MM.1S (cell line): ENCODE measurements at regions not wholly inside any gene's neighbourhood (a gene's known extent, or its start where the extent isn't known, plus 50 kb on each side); places are given as distances from the start of the nearest gene placed in this dataset.

ENCODE experiments used
- DNase-seq: peaks from one replicate; pipeline ENCODE4 v3.0.0-alpha.2; 2015
- H2AFZ ChIP-seq: fragments of 300-600 bp; sonication (generic); 2 replicates; pipeline ENCODE4 v1.6.0; 2016; ENCODE audit warnings: antibody characterized with exemption, low read length
- H3F3A ChIP-seq: fragments of 300-600 bp; sonication (generic); 2 replicates; pipeline ENCODE4 v1.6.1; 2016; ENCODE audit warnings: mild to moderate bottlenecking, antibody characterized with exemption, low read length, moderate library complexity, mixed read lengths; ENCODE audit not compliant: insufficient read depth
- H3K27ac ChIP-seq: fragments of 300-600 bp; sonication (generic); 2 replicates; pipeline ENCODE4 v1.5.1; 2016; ENCODE audit warnings: mild to moderate bottlenecking, low read length
- H3K27me3 ChIP-seq: fragments of 300-600 bp; sonication (generic); replicated peaks from 2 replicates; pipeline ENCODE4 v1.6.0; 2016; ENCODE audit warnings: low read length; ENCODE audit not compliant: insufficient read depth
- H3K36me3 ChIP-seq: fragments of 300-600 bp; sonication (generic); replicated peaks from 2 replicates; pipeline ENCODE4 v1.6.1; 2016; ENCODE audit warnings: mild to moderate bottlenecking, low read length, mixed read lengths; ENCODE audit not compliant: insufficient read depth
- H3K4me1 ChIP-seq: fragments of 300-600 bp; sonication (generic); 2 replicates; pipeline ENCODE4 v1.6.1; 2016; ENCODE audit warnings: low read length, mixed read lengths
- H3K4me2 ChIP-seq: fragments of 300-600 bp; sonication (generic); 2 replicates; pipeline ENCODE4 v1.6.0; 2016; ENCODE audit warnings: low read depth, low read length
- H3K4me3 ChIP-seq: fragments of 300-600 bp; sonication (generic); 2 replicates; pipeline ENCODE4 v1.5.1; 2016; ENCODE audit warnings: low read length, mixed read lengths
- H3K79me2 ChIP-seq: fragments of 300-600 bp; sonication (generic); 2 replicates; pipeline ENCODE4 v1.6.1; 2016; ENCODE audit warnings: mixed run types, low read length, mixed read lengths
- H3K9ac ChIP-seq: fragments of 300-600 bp; sonication (generic); 2 replicates; pipeline ENCODE4 v1.6.1; 2016; ENCODE audit warnings: low read length, mixed read lengths
- H3K9me2 ChIP-seq: fragments of 300-600 bp; sonication (generic); replicated peaks from 2 replicates; pipeline ENCODE4 v1.6.1; 2016; ENCODE audit warnings: mild to moderate bottlenecking, low read length, mixed read lengths; ENCODE audit not compliant: insufficient read depth
- H3K9me3 ChIP-seq: fragments of 300-600 bp; sonication (generic); replicated peaks from 2 replicates; pipeline ENCODE4 v1.6.1; 2016; ENCODE audit warnings: mild to moderate bottlenecking, low read length, mixed read lengths; ENCODE audit not compliant: insufficient read depth
- H4K20me1 ChIP-seq: fragments of 300-600 bp; sonication (generic); 2 replicates; pipeline ENCODE4 v1.6.1; 2016; ENCODE audit warnings: mild to moderate bottlenecking, low read length, moderate library complexity, mixed read lengths; ENCODE audit not compliant: insufficient read depth
- EZH2 ChIP-seq: fragments of 300-600 bp; sonication (generic); optimal IDR thresholded peaks from 2 replicates; pipeline ENCODE3; 2017; ENCODE audit warnings: low read depth, mild to moderate bottlenecking, antibody characterized with exemption, low read length, mixed read lengths
- EZH2phosphoT487 ChIP-seq: fragments of 300-600 bp; sonication (generic); IDR thresholded peaks from 2 replicates; pipeline ENCODE4 v1.6.1; 2018; ENCODE audit warnings: antibody characterized with exemption, low read length
- TF ChIP-seq, protein P1 (sequence below): fragments of 300-600 bp; sonication (generic); IDR thresholded peaks from 2 replicates; pipeline ENCODE4 v1.5.1; 2016; ENCODE audit warnings: antibody characterized with exemption, low read length, mixed read lengths

- H2AFZ ChIP-seq, result no peak overlapping the region
- TF ChIP-seq EZH2, result no peak
- TF ChIP-seq, protein P1, sequence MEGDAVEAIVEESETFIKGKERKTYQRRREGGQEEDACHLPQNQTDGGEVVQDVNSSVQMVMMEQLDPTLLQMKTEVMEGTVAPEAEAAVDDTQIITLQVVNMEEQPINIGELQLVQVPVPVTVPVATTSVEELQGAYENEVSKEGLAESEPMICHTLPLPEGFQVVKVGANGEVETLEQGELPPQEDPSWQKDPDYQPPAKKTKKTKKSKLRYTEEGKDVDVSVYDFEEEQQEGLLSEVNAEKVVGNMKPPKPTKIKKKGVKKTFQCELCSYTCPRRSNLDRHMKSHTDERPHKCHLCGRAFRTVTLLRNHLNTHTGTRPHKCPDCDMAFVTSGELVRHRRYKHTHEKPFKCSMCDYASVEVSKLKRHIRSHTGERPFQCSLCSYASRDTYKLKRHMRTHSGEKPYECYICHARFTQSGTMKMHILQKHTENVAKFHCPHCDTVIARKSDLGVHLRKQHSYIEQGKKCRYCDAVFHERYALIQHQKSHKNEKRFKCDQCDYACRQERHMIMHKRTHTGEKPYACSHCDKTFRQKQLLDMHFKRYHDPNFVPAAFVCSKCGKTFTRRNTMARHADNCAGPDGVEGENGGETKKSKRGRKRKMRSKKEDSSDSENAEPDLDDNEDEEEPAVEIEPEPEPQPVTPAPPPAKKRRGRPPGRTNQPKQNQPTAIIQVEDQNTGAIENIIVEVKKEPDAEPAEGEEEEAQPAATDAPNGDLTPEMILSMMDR, result no peak
- no peak for TF ChIP-seq EZH2phosphoT487
- no peak for DNase-seq
Measured at GRCh38 chr14:53744857-53745256, 211.8 kb downstream of the BMP4 start.

GRCh38 chr14:53743371-53743770 is 213.3 kb downstream of the BMP4 start:
- Histone ChIP-seq H3K4me3 (no peak overlapping the region), H4K20me1 (no peaks in the 10 kb centered on the region), H3K36me3 (no peaks in the 10 kb centered on the region), H2AFZ (no peak overlapping the region), H3K9me3 (no peaks in the 10 kb centered on the region), H3K4me1 (no peaks in the 10 kb centered on the region), H3K9ac (no peak overlapping the region), H3K4me2 (no peak overlapping the region), H3K27me3 (no peaks in the 10 kb centered on the region), H3K79me2 (no peaks in the 10 kb centered on the region), H3K27ac (no peak overlapping the region), H3K9me2 (no peaks in the 10 kb centered on the region), H3F3A (no peaks in the 10 kb centered on the region)
- TF ChIP-seq, protein P1, result no peak
- TF ChIP-seq EZH2 (no peak), EZH2phosphoT487 (no peak)
- DNase-seq, result no peak

More at GRCh38 chr14:53744857-53745256, 211.8 kb downstream of the BMP4 start:
- no peaks in the 10 kb centered on the region for H3K36me3 ChIP-seq
- H3K4me2 ChIP-seq, result no peak overlapping the region
- H3K9me3 ChIP-seq, result no peaks in the 10 kb centered on the region
- H3F3A ChIP-seq, result no peaks in the 10 kb centered on the region
- no peak overlapping the region for H3K4me3 ChIP-seq
- no peaks in the 10 kb centered on the region for H3K9me2 ChIP-seq
- H3K27ac ChIP-seq, result no peak overlapping the region
- no peak overlapping the region for H3K9ac ChIP-seq
- H3K27me3 ChIP-seq, result no peaks in the 10 kb centered on the region
- H4K20me1 ChIP-seq, result no peaks in the 10 kb centered on the region
- H3K79me2 ChIP-seq, result no peaks in the 10 kb centered on the region
- H3K4me1 ChIP-seq, result no peaks in the 10 kb centered on the region

GRCh38 chr14:53742233-53742620 is 214.4 kb downstream of the BMP4 start:
- no peak for DNase-seq
- H3K9me2 ChIP-seq, result no peaks in the 10 kb centered on the region
- H3F3A ChIP-seq, result no peaks in the 10 kb centered on the region
- H3K9ac ChIP-seq, result no peak overlapping the region
- no peak overlapping the region for H3K27ac ChIP-seq
- no peaks in the 10 kb centered on the region for H4K20me1 ChIP-seq
- no peaks in the 10 kb centered on the region for H3K4me1 ChIP-seq
- no peak for TF ChIP-seq EZH2phosphoT487
- no peak for TF ChIP-seq EZH2
- TF ChIP-seq, protein P1, result no peak
- H3K79me2 ChIP-seq, result no peaks in the 10 kb centered on the region
- no peak overlapping the region for H3K4me2 ChIP-seq
- no peaks in the 10 kb centered on the region for H3K36me3 ChIP-seq
- no peaks in the 10 kb centered on the region for H3K9me3 ChIP-seq
- no peak overlapping the region for H2AFZ ChIP-seq
- H3K4me3 ChIP-seq, result no peak overlapping the region
- H3K27me3 ChIP-seq, result no peaks in the 10 kb centered on the region
